Stimulated activated CD8-positive, alpha-beta memory T cell treated with anti-CD3 and anti-CD28 coated beads, Interleukin-12 subunit alpha, Interleukin-12 subunit beta, amount 100 ng/mL, for 24 hours (primary cell): ENCODE measurements at regions not wholly inside any gene's neighbourhood (a gene's known extent, or its start where the extent isn't known, plus 50 kb on each side); places are given as distances from the start of the nearest gene placed in this dataset.
"Not testable (repeated sequence)": the region's sequence is repeated elsewhere in the genome, so short reads cannot be mapped to it uniquely, and the experiment has no call there.

Experiments
- DNase-seq: peaks from one replicate; pipeline ENCODE4 v3.0.0-alpha.2; 2020; ENCODE audit errors: extremely low read depth

DNA sequence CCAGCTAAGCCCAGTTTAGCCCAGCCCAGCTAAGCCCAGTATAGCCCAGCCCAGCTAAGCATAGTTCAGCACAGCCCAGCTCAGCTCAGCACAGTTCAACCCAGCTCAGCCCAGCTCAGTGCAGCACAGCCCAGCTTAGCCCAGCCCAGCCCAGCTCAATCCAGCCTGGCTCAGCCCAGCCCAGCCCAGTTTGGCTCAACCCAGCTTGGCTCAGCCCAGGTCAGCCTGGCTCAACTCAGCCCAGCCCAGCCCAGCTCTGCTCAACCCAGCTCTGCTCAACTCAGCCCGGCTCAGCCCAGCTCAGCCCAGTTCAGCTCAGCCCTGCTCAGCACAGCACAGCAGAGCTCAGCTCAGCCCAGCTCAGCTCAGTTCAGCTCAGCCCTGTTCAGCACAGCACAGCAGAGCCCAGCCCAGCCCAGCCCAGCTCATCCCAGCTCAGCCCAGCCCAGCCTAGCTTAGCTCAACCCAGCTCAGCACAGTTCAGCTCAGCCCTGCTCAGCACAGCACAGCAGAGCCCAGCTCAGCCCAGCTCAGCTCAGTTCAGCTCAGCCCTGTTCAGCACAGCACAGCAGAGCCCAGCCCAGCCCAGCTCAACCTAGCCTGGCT, 330.9 kb downstream of the TMEM121 start:
- no peak for DNase-seq

- no peak for DNase-seq
Observed at GRCh38 chr14:105857826-105858675, 331.7 kb downstream of the TMEM121 start.

- no peak for DNase-seq
Observed at GRCh38 chr14:105858676-105859025, 332.3 kb downstream of the TMEM121 start.

DNA sequence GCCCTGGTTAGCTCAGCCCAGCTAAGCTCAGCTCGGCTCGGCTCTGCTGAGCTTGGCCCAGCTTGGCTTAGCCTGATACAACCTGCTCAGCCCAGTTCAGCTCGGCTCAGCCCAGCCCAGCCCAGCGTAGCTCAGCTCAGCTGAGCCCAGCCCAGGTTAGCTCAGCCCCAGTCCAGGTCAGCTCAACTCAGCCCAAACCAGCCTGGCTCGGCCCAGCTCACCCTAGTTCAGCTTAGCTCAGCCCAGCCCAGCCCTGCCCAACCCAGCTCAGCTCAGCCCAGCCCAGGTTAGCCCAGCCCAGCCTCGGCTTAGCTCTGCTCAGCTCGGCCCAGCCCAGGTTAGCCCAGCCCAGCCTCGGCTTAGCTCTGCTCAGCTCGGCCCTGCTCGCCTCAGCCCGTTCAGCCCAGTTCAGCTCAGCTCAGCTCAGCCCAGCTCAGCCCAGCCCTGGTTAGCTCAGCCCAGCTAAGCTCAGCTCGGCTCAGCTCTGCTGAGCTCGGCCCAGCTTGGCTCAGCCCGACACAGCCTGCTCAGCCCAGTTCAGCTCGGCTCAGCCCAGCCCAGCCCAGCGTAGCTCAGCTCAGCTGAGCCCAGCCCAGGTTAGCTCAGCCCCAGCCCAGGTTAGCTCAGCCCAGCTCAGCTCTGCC, 332.8 kb downstream of the TMEM121 start:
- DNase-seq, result not testable (repeated sequence)

- DNase-seq, result no peak
Observed at GRCh38 chr14:105859717-105860614, 333.6 kb downstream of the TMEM121 start.

- no peak for DNase-seq
Observed at GRCh38 chr14:105860615-105861580, 334.5 kb downstream of the TMEM121 start.

DNA sequence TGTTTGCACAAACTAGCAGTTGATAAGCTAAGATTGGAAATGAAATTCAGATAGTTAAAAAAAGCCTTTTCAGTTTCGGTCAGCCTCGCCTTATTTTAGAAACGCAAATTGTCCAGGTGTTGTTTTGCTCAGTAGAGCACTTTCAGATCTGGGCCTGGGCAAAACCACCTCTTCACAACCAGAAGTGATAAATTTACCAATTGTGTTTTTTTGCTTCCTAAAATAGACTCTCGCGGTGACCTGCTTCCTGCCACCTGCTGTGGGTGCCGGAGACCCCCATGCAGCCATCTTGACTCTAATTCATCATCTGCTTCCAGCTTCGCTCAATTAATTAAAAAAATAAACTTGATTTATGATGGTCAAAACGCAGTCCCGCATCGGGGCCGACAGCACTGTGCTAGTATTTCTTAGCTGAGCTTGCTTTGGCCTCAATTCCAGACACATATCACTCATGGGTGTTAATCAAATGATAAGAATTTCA, 335.6 kb downstream of the TMEM121 start:
- DNase-seq, result no peak

- no peak for DNase-seq
Observed at GRCh38 chr14:105862581-105863239, 336.3 kb downstream of the TMEM121 start.

GRCh38 chr14:105863296-105864108, 337.1 kb downstream of the TMEM121 start:
- DNase-seq, result no peak

DNA sequence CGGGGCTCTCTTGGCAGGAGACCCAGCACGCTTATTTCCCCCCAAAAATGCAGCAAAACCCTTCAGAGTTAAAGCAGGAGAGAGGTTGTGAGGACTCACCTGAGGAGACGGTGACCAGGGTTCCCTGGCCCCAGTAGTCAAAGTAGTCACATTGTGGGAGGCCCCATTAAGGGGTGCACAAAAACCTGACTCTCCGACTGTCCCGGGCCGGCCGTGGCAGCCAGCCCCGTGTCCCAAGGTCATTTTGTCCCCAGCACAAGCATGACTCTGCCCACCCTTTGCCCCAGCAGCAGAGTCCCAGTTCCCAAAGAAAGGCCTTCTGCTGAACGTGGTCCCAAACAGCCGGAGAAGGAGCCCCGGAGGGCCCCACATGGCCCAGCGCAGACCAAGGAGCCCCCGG, 337.7 kb downstream of the TMEM121 start:
- no peak for DNase-seq

DNA sequence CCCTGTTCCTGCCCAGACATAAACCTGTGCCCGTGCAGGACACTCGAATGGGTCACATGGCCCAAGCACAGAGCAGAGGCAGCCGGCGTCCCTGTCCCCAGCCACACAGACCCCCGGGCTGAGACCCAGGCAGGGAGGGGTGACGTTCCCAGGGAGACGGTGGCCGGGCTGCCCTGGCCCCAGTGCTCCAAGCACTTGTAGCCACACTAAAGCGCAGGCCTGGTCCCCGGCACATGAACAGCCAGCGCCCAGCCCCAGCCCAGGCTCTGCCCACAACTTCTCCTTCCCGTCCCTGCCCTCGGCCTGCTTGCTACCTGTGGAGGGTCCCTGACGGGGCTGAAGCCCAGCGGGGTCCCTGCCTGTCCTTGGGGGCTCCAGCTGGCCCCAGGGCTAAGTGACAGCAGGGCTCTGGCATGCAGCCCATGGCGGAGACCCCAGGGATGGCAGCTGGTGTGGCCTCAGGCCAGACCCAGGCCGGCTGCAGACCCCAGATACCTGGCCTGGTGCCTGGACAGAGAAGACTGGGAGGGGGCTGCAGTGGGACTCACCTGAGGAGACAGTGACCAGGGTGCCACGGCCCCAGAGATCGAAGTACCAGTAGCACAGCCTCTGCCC, 338.4 kb downstream of the TMEM121 start:
- DNase-seq, result no peak

DNA sequence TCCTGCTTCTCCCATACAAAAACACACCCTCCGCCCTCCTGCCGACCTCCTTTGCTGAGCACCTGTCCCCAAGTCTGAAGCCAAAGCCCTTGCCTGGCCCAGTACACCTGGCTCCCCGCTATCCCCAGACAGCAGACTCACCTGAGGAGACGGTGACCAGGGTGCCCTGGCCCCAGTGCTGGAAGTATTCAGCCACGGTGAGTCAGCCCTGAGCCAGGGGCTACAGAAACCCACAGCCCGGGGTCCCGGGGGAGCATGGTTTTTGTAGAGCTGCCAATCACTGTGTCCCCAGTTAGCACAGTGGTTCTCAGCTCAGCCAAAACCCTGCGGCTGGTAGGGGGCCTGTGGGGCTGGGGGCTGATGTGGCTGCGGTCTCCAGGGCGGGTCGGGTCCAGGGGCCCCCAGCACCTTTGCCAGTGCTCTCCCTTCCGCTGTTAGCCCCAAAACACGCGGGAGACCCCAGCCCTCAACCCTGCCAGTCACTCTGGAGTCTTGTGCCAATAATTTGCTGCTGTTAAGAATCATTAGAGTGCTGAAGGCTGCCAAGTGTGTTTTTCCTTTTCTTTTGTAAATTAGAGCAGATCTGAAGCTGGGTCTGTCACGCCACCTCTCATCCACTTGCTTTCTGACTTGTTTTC, 339.0 kb downstream of the TMEM121 start:
- DNase-seq, result no peak

GRCh38 chr14:105865904-105866840, 339.8 kb downstream of the TMEM121 start:
- no peak for DNase-seq

DNA sequence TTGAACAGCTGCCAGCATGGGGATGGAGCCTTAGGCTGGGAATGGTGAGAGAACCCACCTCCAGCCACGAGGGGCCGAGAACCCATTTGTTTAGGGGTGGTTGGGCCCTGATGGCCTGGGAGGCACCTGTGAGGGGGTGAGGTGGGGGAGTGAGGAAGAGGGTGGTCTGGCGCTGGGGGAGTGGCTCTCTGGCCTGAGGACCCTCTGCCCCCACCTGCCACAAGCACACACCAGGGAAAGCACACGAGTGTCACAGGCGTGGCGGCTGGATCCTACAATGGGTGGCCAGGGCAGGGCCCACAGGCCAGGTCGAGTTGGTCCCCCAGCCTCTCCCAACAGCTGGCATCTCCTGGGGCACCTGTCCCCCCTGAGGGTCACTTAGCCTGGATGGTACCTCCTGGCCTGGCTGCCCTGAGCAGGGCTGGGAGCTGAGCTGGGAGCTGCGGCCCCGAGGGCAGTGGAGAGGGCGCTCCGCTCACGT, 340.5 kb downstream of the TMEM121 start:
- DNase-seq, result no peak

DNA sequence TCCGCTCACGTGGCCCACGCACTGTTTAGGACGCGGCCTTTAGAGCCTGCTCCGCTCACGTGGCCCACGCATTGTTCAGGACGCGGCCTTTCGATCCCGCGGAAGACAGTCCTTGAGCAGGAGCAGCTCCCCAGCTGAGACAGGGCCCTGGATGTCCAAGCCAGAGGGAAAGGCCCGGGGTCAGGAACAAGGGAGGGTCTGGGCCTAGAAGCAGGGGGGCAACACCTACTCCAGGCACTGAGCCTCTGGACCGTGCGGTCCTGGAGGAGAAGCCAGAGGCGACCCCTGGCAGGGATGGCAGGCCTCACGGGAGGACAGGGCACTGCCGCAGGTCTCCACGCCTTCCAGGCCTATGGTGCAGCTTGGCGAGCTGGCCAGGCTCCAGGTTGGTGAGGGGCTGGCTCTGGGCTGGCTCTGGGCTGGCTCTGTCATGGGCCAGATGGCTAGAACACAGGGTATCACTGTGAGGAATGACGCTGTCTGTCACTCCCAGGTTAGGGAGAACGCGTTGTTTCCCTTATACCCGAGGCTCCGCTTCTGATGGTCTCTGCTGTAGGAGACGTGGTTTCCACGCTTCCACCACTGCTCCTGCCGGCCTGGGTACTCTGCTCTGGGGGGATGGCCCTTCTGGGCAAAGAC, 341.7 kb downstream of the TMEM121 start:
- no peak for DNase-seq

DNA sequence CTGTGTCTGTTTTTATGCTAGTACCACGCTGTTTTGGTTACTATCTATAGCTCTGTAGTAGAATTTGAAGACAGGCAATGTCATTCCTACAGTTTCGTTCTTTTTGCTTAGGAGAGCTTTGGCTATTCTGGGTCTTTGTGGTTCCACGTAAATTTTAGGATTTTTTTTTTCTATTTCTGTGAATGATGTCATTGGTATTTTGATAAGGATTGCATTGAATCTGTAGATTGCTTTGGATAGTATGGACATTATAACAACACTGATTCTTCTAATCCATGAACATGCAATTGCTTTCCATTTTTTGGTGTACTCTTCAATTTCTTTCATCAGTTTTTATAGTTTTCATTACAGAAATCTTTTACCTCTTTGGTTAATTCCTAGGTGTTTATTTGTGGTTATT, 345.2 kb downstream of the TMEM121 start:
- no peak for DNase-seq
